ENCODE measurements at regions not wholly inside any gene's neighbourhood (a gene's known extent, or its start where the extent isn't known, plus 50 kb on each side); places are given as distances from the start of the nearest gene placed in this dataset.

DNA sequence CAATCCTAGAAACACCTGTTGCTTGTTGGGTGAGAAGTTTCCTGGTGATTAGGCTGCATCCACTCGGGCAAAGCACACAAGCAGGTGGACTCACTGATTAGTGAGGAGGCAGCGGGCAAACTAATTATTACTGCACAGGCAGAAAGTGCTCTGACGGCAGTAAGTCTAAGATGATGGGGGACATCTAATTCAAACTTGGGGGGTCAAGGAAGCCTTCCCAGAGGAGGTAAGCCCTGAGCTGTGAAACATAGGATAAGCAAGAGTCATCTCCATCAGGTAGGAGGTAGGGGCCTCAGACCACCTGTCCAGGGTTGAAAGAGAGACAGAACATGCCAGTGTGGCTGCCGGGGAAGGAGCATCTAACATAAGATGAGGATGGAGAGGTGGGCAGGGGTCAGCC is 1578.4 kb upstream of the TMEM132C start:
- H3K27me3 ChIP-seq (replicated peaks in 1 of 4; ENCODE audit: control insufficient read depth in 3 of 4, extremely low read depth in 1 of 4, insufficient read depth in 3 of 4, low read length in 3 of 4): no peaks in the 10 kb centered on the region
- H3K9me3 ChIP-seq (ENCODE audit: insufficient read depth in 2 of 2, low read depth in 1 of 2, low read length in 1 of 2): peaks cover 4 to 5% of the 10 kb centered on the region in 2 experiments; a peak in 3 of 4 replicates
- FAIRE-seq (no peak), DNase-seq (ENCODE audit: low read depth in 1 of 2, low spot score in 2 of 2) (no peak)
- no peaks in the 10 kb centered on the region for H3K79me2 ChIP-seq (ENCODE audit: control insufficient read depth in 1 of 2, insufficient read depth in 2 of 2, low read length in 2 of 2)
- no peak overlapping the region for H3K4me3 ChIP-seq (ENCODE audit: extremely low read depth in 1 of 4, insufficient read depth in 2 of 4, low read depth in 3 of 4, low read length in 4 of 4)
- H2BK120ac ChIP-seq (replicated peaks; ENCODE audit: low read depth, low read length): no peak overlapping the region
- no peak overlapping the region for H3K14ac ChIP-seq (ENCODE audit: insufficient read length)
- no peak overlapping the region for H2AK5ac ChIP-seq (ENCODE audit: low read depth, low read length)
- H4K91ac ChIP-seq (replicated peaks; ENCODE audit: insufficient read length, low read length): no peak overlapping the region
- no peak overlapping the region for H2BK15ac ChIP-seq (ENCODE audit: low read length)
- H3K79me1 ChIP-seq (ENCODE audit: low read depth, low read length): no peaks in the 10 kb centered on the region
- 0 out of 7 replicates have a peak, but pooled peaks cover 0 to 4% (median 0%) of the 10 kb centered on the region in 4 experiments for H3K4me1 ChIP-seq (replicated peaks in 1 of 4; ENCODE audit: control insufficient read depth in 3 of 4, insufficient read depth in 4 of 4, low read length in 3 of 4)
- H3K36me3 ChIP-seq (ENCODE audit: control insufficient read depth in 2 of 4, insufficient read depth in 4 of 4, low read length in 3 of 4): no peaks in the 10 kb centered on the region
- no peak overlapping the region for H2BK12ac ChIP-seq (ENCODE audit: low read depth, low read length)
- H2BK5ac ChIP-seq (ENCODE audit: low read depth, low read length): no peak overlapping the region
- H3K23me2 ChIP-seq (ENCODE audit: low read depth, low read length): no peaks in the 10 kb centered on the region
- H2AFZ ChIP-seq (ENCODE audit: low read length): no peak overlapping the region
- no peak overlapping the region for H3K4ac ChIP-seq (replicated peaks; ENCODE audit: insufficient read length, low read depth, low read length)
- no peak overlapping the region for H3K23ac ChIP-seq (ENCODE audit: insufficient read length)
- H4K20me1 ChIP-seq (replicated peaks in 1 of 2; ENCODE audit: control insufficient read depth in 1 of 2, insufficient read depth in 2 of 2, low read length in 2 of 2): no peaks in the 10 kb centered on the region
- H3K27ac ChIP-seq (ENCODE audit: low read depth, low read length): no peak overlapping the region
- no peak overlapping the region for H4K5ac ChIP-seq (ENCODE audit: insufficient read length, low read depth, low read length)
- H3K56ac ChIP-seq (replicated peaks; ENCODE audit: insufficient read length, low read depth, low read length): no peak overlapping the region
- H3K9ac ChIP-seq (replicated peaks in 1 of 4; ENCODE audit: extremely low read depth in 1 of 4, low read depth in 3 of 4, low read length in 3 of 4): no peak overlapping the region
- H3K4me2 ChIP-seq (ENCODE audit: insufficient read depth in 1 of 2, low read depth in 2 of 2, low read length in 2 of 2): no peak overlapping the region
- no peak overlapping the region for H2BK20ac ChIP-seq (ENCODE audit: low read length)
- CTCF ChIA-PET (ENCODE audit: partially characterized antibody): interaction anchor here (1.0 to 1.3 kb wide), 4 partner anchors 16 to 59 kb away, joined by 3 read pairs; no protein-coding TSS in a partner anchor
- no peak overlapping the region for H4K8ac ChIP-seq (ENCODE audit: extremely low read depth, insufficient read depth, low read length)
- no peak overlapping the region for H3K18ac ChIP-seq (ENCODE audit: extremely low read depth, low read length)
- 94% methylated on average over 4 of the region's 4 CpGs; no CpG with 5 or more reads in 1 of the 2 experiments for WGBS, 2 experiments (ENCODE audit: extremely low coverage in 1 of 2, insufficient coverage in 1 of 2, insufficient read length in 1 of 2, insufficient replicate concordance in 2 of 2, low coverage in 1 of 2, low lambda C conversion rate in 2 of 2, missing lambda C conversion rate in 1 of 2)
- POLR2A ChIA-PET (ENCODE audit: partially characterized antibody): no interaction called here
- TF ChIP-seq ATF2 (IDR thresholded peaks at IDR 0.05; ENCODE audit: low read length) (no peak), BCL11A (IDR thresholded peaks at IDR 0.05; ENCODE audit: low read depth in 2 of 2, low read length in 2 of 2) (no peak), SRF (IDR thresholded peaks at IDR 0.05; ENCODE audit: low read depth, low read length) (no peak), TAF1 (IDR thresholded peaks at IDR 0.05; ENCODE audit: low read depth, low read length) (no peak), SP2 (IDR thresholded peaks at IDR 0.05; ENCODE audit: low read length) (no peak), EGR1 (IDR thresholded peaks at IDR 0.05; ENCODE audit: borderline replicate concordance, low read depth, low read length) (no peak), GABPA (IDR thresholded peaks at IDR 0.05; ENCODE audit: borderline replicate concordance, insufficient read depth, low read length) (no peak), EZH2 (IDR thresholded peaks at IDR 0.05; ENCODE audit: low read depth, low read length, severe bottlenecking) (no peak)
- TF ChIP-seq, protein P1, sequence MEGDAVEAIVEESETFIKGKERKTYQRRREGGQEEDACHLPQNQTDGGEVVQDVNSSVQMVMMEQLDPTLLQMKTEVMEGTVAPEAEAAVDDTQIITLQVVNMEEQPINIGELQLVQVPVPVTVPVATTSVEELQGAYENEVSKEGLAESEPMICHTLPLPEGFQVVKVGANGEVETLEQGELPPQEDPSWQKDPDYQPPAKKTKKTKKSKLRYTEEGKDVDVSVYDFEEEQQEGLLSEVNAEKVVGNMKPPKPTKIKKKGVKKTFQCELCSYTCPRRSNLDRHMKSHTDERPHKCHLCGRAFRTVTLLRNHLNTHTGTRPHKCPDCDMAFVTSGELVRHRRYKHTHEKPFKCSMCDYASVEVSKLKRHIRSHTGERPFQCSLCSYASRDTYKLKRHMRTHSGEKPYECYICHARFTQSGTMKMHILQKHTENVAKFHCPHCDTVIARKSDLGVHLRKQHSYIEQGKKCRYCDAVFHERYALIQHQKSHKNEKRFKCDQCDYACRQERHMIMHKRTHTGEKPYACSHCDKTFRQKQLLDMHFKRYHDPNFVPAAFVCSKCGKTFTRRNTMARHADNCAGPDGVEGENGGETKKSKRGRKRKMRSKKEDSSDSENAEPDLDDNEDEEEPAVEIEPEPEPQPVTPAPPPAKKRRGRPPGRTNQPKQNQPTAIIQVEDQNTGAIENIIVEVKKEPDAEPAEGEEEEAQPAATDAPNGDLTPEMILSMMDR (IDR thresholded peaks at IDR 0.05; ENCODE audit: control extremely low read depth in 1 of 3, insufficient read depth in 1 of 3, low read depth in 1 of 3, low read length in 3 of 3): no peak
- TF ChIP-seq, protein P2, sequence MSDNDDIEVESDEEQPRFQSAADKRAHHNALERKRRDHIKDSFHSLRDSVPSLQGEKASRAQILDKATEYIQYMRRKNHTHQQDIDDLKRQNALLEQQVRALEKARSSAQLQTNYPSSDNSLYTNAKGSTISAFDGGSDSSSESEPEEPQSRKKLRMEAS (IDR thresholded peaks at IDR 0.05): no peak
